IMR-90 (cell line): ENCODE measurements at regions not wholly inside any gene's neighbourhood (a gene's known extent, or its start where the extent isn't known, plus 50 kb on each side); places are given as distances from the start of the nearest gene placed in this dataset.
"Not testable (repeated sequence)": the region's sequence is repeated elsewhere in the genome, so short reads cannot be mapped to it uniquely, and the experiment has no call there.

ENCODE experiments used
- ATAC-seq: fragments of 200-7000 bp; cut with Tn5 transposase; 2 replicates; pipeline ENCODE4 v1.9.1; 2020; ENCODE audit warnings: low read depth, mild to moderate bottlenecking, moderate library complexity
- BruUV-seq: library from RNA; stranded (reverse); fragments of 400-500 nt; replicated peaks from 2 replicates; lab custom pipeline; 2021; lab: Mats Ljungman, UMichigan
- CTCF ChIA-PET: fragments of 300-600 bp; formaldehyde crosslinking; extraction: SDS; loops from one replicate; lab custom pipeline; 2021; ENCODE audit warnings: antibody characterized with exemption; lab: Yijun Ruan, JAX
- POLR2A ChIA-PET: fragments of 300-600 bp; sonication (Branson Sonifier 250); formaldehyde crosslinking; loops from one replicate; lab custom pipeline; 2022; ENCODE audit warnings: antibody characterized with exemption; ENCODE audit not compliant: unreplicated experiment; lab: Charles Lee
- DNase-seq: peaks from one replicate; pipeline ENCODE4 v3.0.0; 2013
- H2AFZ ChIP-seq: replicated peaks from 2 replicates; pipeline ENCODE3; 2013; ENCODE audit warnings: low read length, mild to moderate bottlenecking; ENCODE audit not compliant: poor library complexity
- H2AK5ac ChIP-seq: 2 replicates; pipeline ENCODE4 v1.6.1; 2013; ENCODE audit warnings: low read depth, low read length, inconsistent platforms
- H2AK9ac ChIP-seq: replicated peaks from 2 replicates; pipeline ENCODE3; 2013; ENCODE audit warnings: mild to moderate bottlenecking, low read depth, low read length, moderate library complexity; ENCODE audit not compliant: poor library complexity
- H2BK120ac ChIP-seq: 2 replicates; pipeline ENCODE4 v1.6.1; 2013; ENCODE audit warnings: low read depth, low read length, inconsistent platforms
- H2BK15ac ChIP-seq: 3 replicates; pipeline ENCODE4 v1.6.1; 2013; ENCODE audit warnings: low read depth, low read length, inconsistent platforms
- H2BK20ac ChIP-seq: 2 replicates; pipeline ENCODE4 v1.6.1; 2013; ENCODE audit warnings: low read depth, mild to moderate bottlenecking, inconsistent platforms, low read length, moderate library complexity
- H2BK5ac ChIP-seq: 2 replicates; pipeline ENCODE4 v1.6.1; 2013; ENCODE audit warnings: mild to moderate bottlenecking, low read depth, low read length, inconsistent platforms; ENCODE audit not compliant: poor library complexity, severe bottlenecking
- H3K14ac ChIP-seq: replicated peaks from 2 replicates; pipeline ENCODE4 v1.6.1; 2013; ENCODE audit warnings: low read depth, low read length, inconsistent platforms
- H3K18ac ChIP-seq: 2 replicates; pipeline ENCODE4 v1.6.1; 2013; ENCODE audit warnings: low read depth, low read length, control low read depth
- H3K23ac ChIP-seq: 2 replicates; pipeline ENCODE4 v1.6.1; 2013; ENCODE audit warnings: low read depth, low read length, inconsistent platforms
- H3K27ac ChIP-seq: 2 replicates; pipeline ENCODE4 v1.5.1; 2013; ENCODE audit warnings: mild to moderate bottlenecking, control low read depth, low read length; ENCODE audit not compliant: insufficient read depth
- H3K27me3 ChIP-seq: 2 replicates; pipeline ENCODE4 v1.6.1; 2013; ENCODE audit warnings: low read length; ENCODE audit not compliant: control insufficient read depth, insufficient read depth
- H3K36me3 ChIP-seq: 2 replicates; pipeline ENCODE4 v1.6.1; 2013; ENCODE audit warnings: low read length, mixed read lengths; ENCODE audit not compliant: control insufficient read depth, insufficient read depth
- H3K4ac ChIP-seq: 2 replicates; pipeline ENCODE4 v1.6.1; 2013; ENCODE audit warnings: low read depth, low read length, inconsistent platforms
- H3K4me1 ChIP-seq: 2 replicates; pipeline ENCODE4 v1.6.1; 2013; ENCODE audit warnings: low read length, mixed read lengths; ENCODE audit not compliant: control insufficient read depth, insufficient read depth
- H3K4me2 ChIP-seq: 2 replicates; pipeline ENCODE4 v1.6.1; 2013; ENCODE audit warnings: low read depth, mild to moderate bottlenecking, control low read depth, low read length, moderate library complexity
- H3K4me3 ChIP-seq: 2 replicates; pipeline ENCODE4 v1.5.1; 2013; ENCODE audit warnings: low read depth, mild to moderate bottlenecking, control low read depth, low read length, moderate library complexity; ENCODE audit not compliant: insufficient read depth
- H3K56ac ChIP-seq: 2 replicates; pipeline ENCODE4 v1.6.1; 2013; ENCODE audit warnings: low read length, inconsistent platforms; ENCODE audit not compliant: insufficient read depth; ENCODE audit errors: extremely low read depth
- H3K79me1 ChIP-seq, 2 experiments: 2 replicates each; pipeline ENCODE4 v1.6.1; 2013; ENCODE audit warnings: low read length in 2 of 2, inconsistent platforms in 1 of 2, low read depth in 1 of 2
- H3K9ac ChIP-seq: 2 replicates; pipeline ENCODE4 v1.6.1; 2013; ENCODE audit warnings: low read depth, low read length, control low read depth
- H3K9me1 ChIP-seq: 2 replicates; pipeline ENCODE4 v1.6.1; 2013; ENCODE audit warnings: low read length, inconsistent platforms; ENCODE audit not compliant: insufficient read depth
- H3K9me3 ChIP-seq: 2 replicates; pipeline ENCODE4 v1.6.1; 2013; ENCODE audit warnings: low read length; ENCODE audit not compliant: control insufficient read depth, insufficient read depth
- H4K20me1 ChIP-seq: 2 replicates; pipeline ENCODE4 v1.6.1; 2013; ENCODE audit warnings: low read length, inconsistent platforms; ENCODE audit not compliant: insufficient read depth
- H4K5ac ChIP-seq: 2 replicates; pipeline ENCODE4 v1.6.1; 2013; ENCODE audit warnings: mild to moderate bottlenecking, low read depth, low read length, control low read depth
- H4K8ac ChIP-seq, 2 experiments: 2 replicates each; pipeline ENCODE4 v1.6.1; 2013; ENCODE audit warnings: low read depth in 2 of 2, low read length in 2 of 2, control low read depth in 1 of 2, inconsistent platforms in 1 of 2
- H4K91ac ChIP-seq: 2 replicates; pipeline ENCODE4 v1.6.1; 2013; ENCODE audit warnings: low read depth, low read length, inconsistent platforms; ENCODE audit not compliant: insufficient read depth
- MAFK ChIP-seq: IDR thresholded peaks from 2 replicates; pipeline ENCODE4 v1.6.1; 2012; ENCODE audit warnings: low read depth, low read length, improper control_type of control experiment
- NFE2L2 ChIP-seq: fragments of 150-350 bp; IDR thresholded peaks from 2 replicates; pipeline ENCODE4 v1.6.1; 2016; ENCODE audit warnings: low read depth, mild to moderate bottlenecking, low read length
- WGBS, 2 experiments: methylation state at CpG; one replicate each; pipeline versions ENCODE4 v1.1.5 to v1.1.7; 2013; ENCODE audit warnings: missing lambda C conversion rate in 2 of 2; ENCODE audit not compliant: insufficient read length in 1 of 2; ENCODE audit errors: extremely low coverage in 2 of 2; 5-methylcytosine and 5-hydroxymethylcytosine counted together
- dilution Hi-C: fragments of 300-500 bp; cut with HindIII; formaldehyde crosslinking; loops from one replicate; pipeline ENCODE4 v1.14.3; 2018; ENCODE audit warnings: low sequenced_read_pairs; ENCODE audit not compliant: unreplicated experiment
- in situ Hi-C: fragments of 300-500 bp; cut with MboI; formaldehyde crosslinking; loops from 3 replicates; pipeline ENCODE4 v1.14.3; 2019; ENCODE audit warnings: low sequenced_read_pairs, inconsistent platforms, mixed read lengths
- intact Hi-C: fragments of 100-400 bp; cut with micrococcal nuclease; formaldehyde crosslinking; loops from 2 replicates; pipeline ENCODE4 v1.10.0; 2022

DNA sequence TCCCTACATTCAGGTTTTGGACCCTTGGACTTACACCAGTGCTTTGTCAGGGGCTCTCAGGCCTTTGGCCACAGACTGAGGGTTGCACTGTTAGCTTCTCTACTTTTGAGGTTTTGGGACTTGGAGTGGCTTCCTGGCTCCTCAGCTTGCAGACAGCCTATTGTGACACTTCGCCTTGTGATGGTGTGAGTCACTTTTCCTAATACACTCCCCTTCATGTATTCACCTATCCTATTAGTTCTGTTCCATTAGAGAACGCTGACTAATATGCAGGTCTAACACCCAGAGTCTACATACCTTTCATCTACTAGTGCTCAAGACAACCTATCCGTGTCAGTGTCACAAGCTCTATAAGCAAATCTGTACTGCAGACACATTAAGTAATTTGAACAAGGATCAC, 605.3 kb downstream of the KCNT2 start:
- Histone ChIP-seq H3K4ac (no peak overlapping the region), H2BK20ac (no peak overlapping the region), H3K18ac (no peak overlapping the region), H4K5ac (no peak overlapping the region), H3K4me2 (no peak overlapping the region), H2BK120ac (no peak overlapping the region), H4K8ac (no peak overlapping the region), H3K4me1 (no peaks in the 10 kb centered on the region), H2BK15ac (no peak overlapping the region), H2AK5ac (no peak overlapping the region), H3K9me3 (no peaks in the 10 kb centered on the region), H3K27ac (no peak overlapping the region), H3K56ac (no peak overlapping the region), H3K9ac (no peak overlapping the region), H3K23ac (no peak overlapping the region), H2AFZ (no peak overlapping the region), H4K20me1 (no peaks in the 10 kb centered on the region), H2AK9ac (no peak overlapping the region), H3K27me3 (no peaks in the 10 kb centered on the region), H3K36me3 (no peaks in the 10 kb centered on the region), H3K4me3 (no peak overlapping the region), H2BK5ac (no peak overlapping the region), H3K14ac (no peak overlapping the region), H3K9me1 (no peaks in the 10 kb centered on the region), H4K91ac (no peak overlapping the region), H3K79me1 (no peaks in the 10 kb centered on the region)
- intact Hi-C loops = no loop called here
- ChIA-PET CTCF (no interaction called here), POLR2A (no interaction called here)
- BruUV-seq = no TSS peak
- DNase-seq (no peak), ATAC-seq (no peak)
- dilution Hi-C loops = no loop called here
- 88% methylated on average over 2 of the region's 3 CpGs; no CpG with 5 or more reads in 1 of the 2 experiments for WGBS, 2 experiments
- TF ChIP-seq MAFK = no peak
- no peak for TF ChIP-seq NFE2L2
- in situ Hi-C loops = no loop called here

- POLR2A ChIA-PET, H3K9ac ChIP-seq, H3K4me1 ChIP-seq, H4K91ac ChIP-seq, H2BK5ac ChIP-seq, in situ Hi-C loops, H2BK15ac ChIP-seq, H4K20me1 ChIP-seq, intact Hi-C loops, H2AK5ac ChIP-seq, H3K4me3 ChIP-seq, H2AK9ac ChIP-seq, H3K27me3 ChIP-seq, H3K4me2 ChIP-seq, H2BK20ac ChIP-seq, BruUV-seq, H3K27ac ChIP-seq, H3K79me1 ChIP-seq, H3K23ac ChIP-seq, H3K14ac ChIP-seq, dilution Hi-C loops, H2BK120ac ChIP-seq, H3K18ac ChIP-seq, ATAC-seq, H3K56ac ChIP-seq, CTCF ChIA-PET, DNase-seq, H3K9me3 ChIP-seq, H3K36me3 ChIP-seq, H3K9me1 ChIP-seq, H4K5ac ChIP-seq, H2AFZ ChIP-seq, H3K4ac ChIP-seq, H4K8ac ChIP-seq: not testable (repeated sequence)
- WGBS, 2 experiments = no CpG with 5 or more reads among the region's 4 CpGs
Observed at GRCh38 chr1:196002296-196002695, 605.9 kb downstream of the KCNT2 start.
